Nephron (organoid): ENCODE measurements at regions not wholly inside any gene's neighbourhood (a gene's known extent, or its start where the extent isn't known, plus 50 kb on each side); places are given as distances from the start of the nearest gene placed in this dataset.

Experiments
- H3K27ac Mint-ChIP-seq, 3 experiments: 2 replicates each; pipeline ENCODE4 v1.8.0; 2020; ENCODE audit warnings: mixed read lengths in 3 of 3, mild to moderate bottlenecking in 2 of 3, moderate library complexity in 1 of 3
- H3K27me3 Mint-ChIP-seq: 2 replicates; pipeline ENCODE4 v1.8.0; 2021; ENCODE audit warnings: low read depth, mild to moderate bottlenecking, moderate library complexity, mixed read lengths
- H3K36me3 Mint-ChIP-seq: 2 replicates; pipeline ENCODE4 v1.8.0; 2020; ENCODE audit warnings: low read depth, mixed read lengths
- H3K4me1 Mint-ChIP-seq: 2 replicates; pipeline ENCODE4 v1.8.0; 2020; ENCODE audit warnings: mixed read lengths
- H3K4me3 Mint-ChIP-seq, 3 experiments: 2 replicates each; pipeline ENCODE4 v1.8.0; 2020; ENCODE audit warnings: mild to moderate bottlenecking in 3 of 3, mixed read lengths in 3 of 3, moderate library complexity in 2 of 3
- H3K9me3 Mint-ChIP-seq: 2 replicates; pipeline ENCODE4 v1.8.0; 2020; ENCODE audit warnings: mixed read lengths
- TF ChIP-seq, protein P1 (sequence below), 3 experiments: fragments of 200-600 bp; sonication (generic); IDR thresholded peaks; one replicate each; pipeline ENCODE4 v1.5.0; 2021; ENCODE audit warnings: antibody characterized with exemption in 3 of 3; ENCODE audit not compliant: unreplicated experiment in 3 of 3

DNA sequence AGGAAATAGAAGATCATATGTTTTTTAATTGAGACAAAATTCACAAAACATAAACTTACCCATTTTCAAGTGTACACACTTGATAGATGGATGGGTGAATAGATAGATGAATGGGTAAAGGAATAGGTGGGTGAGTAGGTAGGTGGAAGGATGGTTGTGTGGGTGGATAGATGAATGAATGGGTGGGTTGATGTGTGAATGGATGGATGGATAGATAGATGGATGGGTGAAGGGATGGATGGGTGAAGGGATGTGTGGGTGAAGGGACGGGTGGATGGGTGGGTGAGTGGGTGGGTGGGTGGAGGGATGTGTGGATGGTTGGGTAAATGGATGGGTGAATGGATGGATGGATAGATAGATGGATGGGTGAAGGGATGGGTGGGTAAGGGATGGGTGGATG lies 86.1 kb upstream of the KCND3 start:
- no peaks in the 10 kb centered on the region for H3K27me3 Mint-ChIP-seq
- no peaks in the 10 kb centered on the region for H3K36me3 Mint-ChIP-seq
- H3K27ac Mint-ChIP-seq = no peak overlapping the region
- H3K9me3 Mint-ChIP-seq = peaks cover 11% of the 10 kb centered on the region
- no peak overlapping the region for H3K4me3 Mint-ChIP-seq
- H3K4me1 Mint-ChIP-seq = no peaks in the 10 kb centered on the region
- TF ChIP-seq, protein P1, sequence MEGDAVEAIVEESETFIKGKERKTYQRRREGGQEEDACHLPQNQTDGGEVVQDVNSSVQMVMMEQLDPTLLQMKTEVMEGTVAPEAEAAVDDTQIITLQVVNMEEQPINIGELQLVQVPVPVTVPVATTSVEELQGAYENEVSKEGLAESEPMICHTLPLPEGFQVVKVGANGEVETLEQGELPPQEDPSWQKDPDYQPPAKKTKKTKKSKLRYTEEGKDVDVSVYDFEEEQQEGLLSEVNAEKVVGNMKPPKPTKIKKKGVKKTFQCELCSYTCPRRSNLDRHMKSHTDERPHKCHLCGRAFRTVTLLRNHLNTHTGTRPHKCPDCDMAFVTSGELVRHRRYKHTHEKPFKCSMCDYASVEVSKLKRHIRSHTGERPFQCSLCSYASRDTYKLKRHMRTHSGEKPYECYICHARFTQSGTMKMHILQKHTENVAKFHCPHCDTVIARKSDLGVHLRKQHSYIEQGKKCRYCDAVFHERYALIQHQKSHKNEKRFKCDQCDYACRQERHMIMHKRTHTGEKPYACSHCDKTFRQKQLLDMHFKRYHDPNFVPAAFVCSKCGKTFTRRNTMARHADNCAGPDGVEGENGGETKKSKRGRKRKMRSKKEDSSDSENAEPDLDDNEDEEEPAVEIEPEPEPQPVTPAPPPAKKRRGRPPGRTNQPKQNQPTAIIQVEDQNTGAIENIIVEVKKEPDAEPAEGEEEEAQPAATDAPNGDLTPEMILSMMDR (IDR thresholded peaks at IDR 0.05; ENCODE audit: unreplicated experiment in 3 of 3) = no peak

DNA sequence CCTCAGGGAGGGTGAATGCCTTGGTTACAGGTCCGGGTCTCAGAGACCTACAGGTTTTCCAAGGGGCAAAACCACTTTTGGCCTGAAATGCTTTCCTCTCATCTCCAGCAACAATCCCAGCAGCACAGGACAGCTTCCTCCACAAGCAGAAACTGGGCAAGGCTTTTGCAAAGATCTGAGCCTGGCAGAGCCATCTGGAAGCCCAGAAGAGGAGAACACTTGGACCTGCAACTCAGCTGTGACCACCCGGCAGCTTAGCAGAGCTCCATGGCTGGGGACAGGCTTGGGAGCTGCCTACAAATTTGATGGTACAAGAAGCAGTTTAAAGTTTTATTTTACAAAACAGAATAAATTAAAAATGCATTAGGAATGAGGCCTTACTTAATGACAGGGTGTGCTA lies 90.0 kb upstream of the KCND3 start:
- Mint-ChIP-seq H3K27ac (no peak overlapping the region), H3K4me3 (no peak overlapping the region), H3K9me3 (no peaks in the 10 kb centered on the region), H3K27me3 (peaks cover 3% of the 10 kb centered on the region), H3K4me1 (no peaks in the 10 kb centered on the region), H3K36me3 (no peaks in the 10 kb centered on the region)
- TF ChIP-seq, protein P1 (IDR thresholded peaks at IDR 0.05; ENCODE audit: unreplicated experiment in 3 of 3) = no peak

DNA sequence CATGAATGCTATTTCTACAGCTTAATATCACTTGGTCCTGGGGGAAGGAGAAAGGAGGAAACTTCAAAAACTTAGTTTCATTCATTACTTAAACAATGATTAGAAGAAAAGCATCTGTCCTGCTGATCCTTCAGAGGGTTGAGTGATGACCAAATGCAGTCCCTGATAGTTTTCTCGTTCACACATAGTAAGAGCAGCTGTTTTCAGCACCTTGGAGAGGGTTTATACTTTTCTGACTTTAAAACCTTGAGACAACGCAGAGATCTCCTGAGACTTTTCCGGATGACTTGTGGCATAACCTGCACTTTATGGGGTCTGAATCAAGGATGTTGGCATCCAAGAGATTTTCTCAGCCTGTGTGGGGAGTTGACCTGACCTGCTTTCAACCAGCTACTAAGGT lies 94.0 kb upstream of the KCND3 start:
- Mint-ChIP-seq H3K4me3 (no peak overlapping the region), H3K36me3 (no peaks in the 10 kb centered on the region), H3K4me1 (no peaks in the 10 kb centered on the region), H3K9me3 (no peaks in the 10 kb centered on the region), H3K27me3 (peaks cover 6% of the 10 kb centered on the region), H3K27ac (no peak overlapping the region)
- TF ChIP-seq, protein P1 (IDR thresholded peaks at IDR 0.05; ENCODE audit: unreplicated experiment in 3 of 3) = no peak

DNA sequence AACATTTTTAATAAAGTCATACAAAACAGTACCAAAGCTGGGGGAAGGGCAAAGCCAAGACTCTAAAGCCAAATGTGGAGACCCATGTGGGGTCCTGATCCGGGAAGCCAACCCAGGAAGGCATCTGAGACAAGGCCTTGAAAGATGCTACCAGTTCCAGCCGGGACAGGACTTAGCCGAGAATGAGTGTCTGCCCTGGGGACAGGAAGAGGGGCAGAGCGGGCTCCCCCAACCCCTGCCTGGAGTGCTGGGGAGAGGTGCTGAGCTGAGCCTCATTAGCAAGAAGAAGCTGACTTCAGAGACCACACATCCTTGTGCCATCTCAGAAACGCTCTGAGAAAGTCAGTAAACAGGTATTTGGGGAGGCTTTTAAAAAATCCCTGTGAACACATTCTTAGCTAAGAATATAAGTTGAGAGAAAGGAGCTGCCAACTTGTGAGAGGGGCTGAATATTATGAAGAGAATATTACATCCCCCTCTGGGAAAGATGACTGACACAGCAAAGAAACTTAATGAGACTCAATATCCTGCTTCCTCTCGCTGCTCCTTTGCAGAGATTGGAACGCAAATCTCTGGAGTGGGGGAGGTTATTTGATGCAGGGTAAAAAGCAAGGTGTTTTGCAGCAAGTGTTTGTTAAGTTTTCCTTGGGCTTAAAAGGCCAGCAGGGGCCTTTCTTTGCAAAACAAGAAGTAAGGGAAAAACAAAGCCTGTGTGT lies 103.3 kb upstream of the KCND3 start:
- no peaks in the 10 kb centered on the region for H3K4me1 Mint-ChIP-seq
- H3K36me3 Mint-ChIP-seq = no peaks in the 10 kb centered on the region
- no peak overlapping the region for H3K4me3 Mint-ChIP-seq
- H3K27ac Mint-ChIP-seq = no peak overlapping the region
- H3K9me3 Mint-ChIP-seq = no peaks in the 10 kb centered on the region
- H3K27me3 Mint-ChIP-seq = peaks cover 4% of the 10 kb centered on the region
- TF ChIP-seq, protein P1 (IDR thresholded peaks at IDR 0.05; ENCODE audit: unreplicated experiment in 3 of 3) = no peak

DNA sequence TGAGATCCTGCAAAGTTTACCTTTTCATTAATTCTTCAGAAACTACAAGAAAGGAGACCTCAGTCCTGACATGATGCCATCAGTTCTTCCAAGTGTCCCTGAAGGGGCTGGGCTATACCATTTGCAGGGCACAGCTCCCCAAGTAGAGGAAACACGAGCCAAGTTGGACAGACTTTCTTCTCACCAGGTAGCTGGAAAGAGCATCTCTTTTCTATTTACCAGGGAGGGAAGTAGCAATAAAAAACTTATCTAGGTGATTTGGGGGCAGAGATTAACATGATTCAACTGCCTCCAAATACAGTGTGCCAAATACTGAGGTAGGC lies 103.9 kb upstream of the KCND3 start:
- Mint-ChIP-seq H3K4me3 (no peak overlapping the region), H3K36me3 (no peaks in the 10 kb centered on the region), H3K27ac (no peak overlapping the region), H3K9me3 (no peaks in the 10 kb centered on the region), H3K4me1 (no peaks in the 10 kb centered on the region), H3K27me3 (peaks cover 4% of the 10 kb centered on the region)
- TF ChIP-seq, protein P1 (IDR thresholded peaks at IDR 0.05; ENCODE audit: unreplicated experiment in 3 of 3) = no peak

DNA sequence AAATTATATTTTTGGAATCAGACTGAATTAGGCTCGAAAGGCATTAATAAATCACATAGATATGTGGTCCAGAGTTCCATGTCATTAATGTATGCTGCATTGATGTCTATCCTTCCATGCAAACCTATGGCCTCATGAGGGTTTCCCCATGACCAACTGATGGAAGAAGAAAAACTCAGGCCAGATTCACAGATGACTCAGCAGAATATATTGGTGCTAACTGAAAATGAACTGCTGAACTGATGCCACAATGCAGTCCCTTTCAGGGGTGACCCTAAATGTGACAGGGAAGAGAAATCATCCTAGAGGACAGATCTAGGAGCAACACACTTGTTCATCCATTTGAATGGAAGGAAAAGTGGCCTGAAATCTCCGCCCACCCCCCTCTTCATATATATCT lies 110.5 kb upstream of the KCND3 start:
- Mint-ChIP-seq H3K4me3 (no peak overlapping the region), H3K27me3 (no peaks in the 10 kb centered on the region), H3K27ac (no peak overlapping the region)

More for the DNA sequence above, 110.5 kb upstream of the KCND3 start:
- Mint-ChIP-seq H3K9me3 (no peaks in the 10 kb centered on the region), H3K4me1 (no peaks in the 10 kb centered on the region), H3K36me3 (no peaks in the 10 kb centered on the region)
- TF ChIP-seq, protein P1 (IDR thresholded peaks at IDR 0.05; ENCODE audit: unreplicated experiment in 3 of 3) = no peak
